Esophagus mucosa (tissue), 1 donor: ENCODE measurements at regions not wholly inside any gene's neighbourhood (a gene's known extent, or its start where the extent isn't known, plus 50 kb on each side); places are given as distances from the start of the nearest gene placed in this dataset.
"Not testable (repeated sequence)": the region's sequence is repeated elsewhere in the genome, so short reads cannot be mapped to it uniquely, and the experiment has no call there.

Source experiments
- ATAC-seq: fragments of 200-7000 bp; cut with Tn5 transposase; one replicate; pipeline ENCODE4 v1.9.1; 2020
- donor health status: DM: yes; HTN: yes; CAD: no.

- no peak for ATAC-seq
These were observed 62.8 kb upstream of the EIF5 start for GRCh38 chr14:103271189-103271588.

- ATAC-seq, result peak; percentile 73
These were observed 60.8 kb upstream of the EIF5 start for GRCh38 chr14:103273145-103273744.

- ATAC-seq, result peak; percentile 23
These were observed 60.1 kb upstream of the EIF5 start for GRCh38 chr14:103273745-103274615.

DNA sequence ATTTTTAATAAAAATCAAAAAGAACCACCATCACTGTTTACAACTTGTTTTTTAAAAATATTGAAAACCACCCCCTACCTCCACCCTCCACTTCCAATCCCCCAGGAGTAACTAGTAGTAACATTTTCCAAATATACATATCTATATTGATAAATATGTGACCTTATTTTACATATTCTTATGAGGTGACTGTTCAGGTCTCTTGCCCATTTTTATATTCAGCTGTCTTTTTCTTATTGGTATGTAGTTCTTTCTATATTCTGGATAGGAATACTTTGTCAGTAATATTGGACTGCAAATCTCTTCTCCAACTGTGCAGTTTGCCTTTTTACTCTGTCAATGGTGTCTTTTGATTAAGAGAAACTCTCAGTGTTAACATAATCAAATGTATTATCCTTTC lies 59.0 kb upstream of the EIF5 start:
- ATAC-seq, result no peak

DNA sequence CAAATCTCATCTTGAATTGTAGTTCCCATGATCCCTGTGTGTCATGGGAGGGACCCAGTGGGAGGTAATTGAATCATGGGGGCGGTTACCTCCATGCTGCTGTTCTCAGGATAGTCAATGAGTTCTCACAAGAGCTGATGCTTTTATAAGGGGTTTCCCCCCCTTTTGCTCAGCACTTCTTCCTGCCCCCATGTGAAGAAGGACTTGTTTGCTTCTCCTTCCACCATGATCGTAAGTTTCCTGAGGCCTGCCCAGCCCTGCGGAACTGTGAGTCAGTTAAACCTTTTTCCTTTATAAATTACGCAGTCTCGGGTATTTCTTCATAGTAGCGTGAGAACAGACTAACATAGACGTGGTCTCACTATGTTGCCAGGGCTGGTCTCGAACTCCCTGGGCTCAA lies 56.1 kb upstream of the EIF5 start:
- no peak for ATAC-seq

DNA sequence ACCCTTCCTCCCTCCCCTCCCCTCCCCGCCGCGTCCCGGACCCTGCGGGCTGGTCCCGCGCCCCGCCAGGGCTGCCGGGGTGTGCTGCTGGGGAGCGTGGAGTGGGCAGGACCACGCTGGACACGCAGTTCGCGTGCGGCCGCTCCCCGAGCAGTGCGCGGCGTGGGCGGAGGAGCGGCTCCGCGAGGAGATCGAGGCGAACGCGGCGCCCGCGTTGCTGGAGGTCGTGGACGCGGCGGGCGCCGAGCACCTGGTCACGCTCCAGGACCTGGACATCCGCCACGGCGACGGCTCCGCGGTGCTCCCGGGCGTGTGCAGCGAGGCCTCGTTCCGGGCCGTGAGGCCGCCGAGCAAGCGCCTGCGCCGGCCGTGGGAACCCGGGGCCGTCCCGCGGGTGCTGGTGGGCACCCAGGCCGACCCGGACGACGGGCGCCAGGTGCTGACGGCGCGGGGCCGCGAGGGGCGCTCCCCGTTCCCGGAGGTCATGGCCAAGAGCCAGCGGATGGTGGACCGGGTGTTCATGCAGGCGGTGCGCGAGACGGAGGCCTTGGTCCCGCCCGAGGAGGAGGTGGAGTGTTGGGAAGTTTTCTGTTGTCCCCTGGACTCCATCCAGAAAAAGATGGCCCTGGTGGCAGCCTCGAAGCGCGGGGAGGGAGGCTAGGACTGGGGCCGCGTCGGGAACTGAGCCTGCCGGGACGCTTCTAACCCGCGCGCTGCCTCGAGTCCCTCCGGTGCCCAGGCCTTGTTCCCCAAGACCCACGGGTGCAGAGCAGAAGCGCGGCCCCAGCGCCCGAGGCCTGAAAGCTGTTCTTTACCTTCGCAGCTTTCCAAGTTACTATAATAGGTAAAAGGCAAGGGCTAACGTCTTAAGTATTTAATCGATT lies 54.7 kb upstream of the EIF5 start:
- ATAC-seq, result peak; percentile 56

DNA sequence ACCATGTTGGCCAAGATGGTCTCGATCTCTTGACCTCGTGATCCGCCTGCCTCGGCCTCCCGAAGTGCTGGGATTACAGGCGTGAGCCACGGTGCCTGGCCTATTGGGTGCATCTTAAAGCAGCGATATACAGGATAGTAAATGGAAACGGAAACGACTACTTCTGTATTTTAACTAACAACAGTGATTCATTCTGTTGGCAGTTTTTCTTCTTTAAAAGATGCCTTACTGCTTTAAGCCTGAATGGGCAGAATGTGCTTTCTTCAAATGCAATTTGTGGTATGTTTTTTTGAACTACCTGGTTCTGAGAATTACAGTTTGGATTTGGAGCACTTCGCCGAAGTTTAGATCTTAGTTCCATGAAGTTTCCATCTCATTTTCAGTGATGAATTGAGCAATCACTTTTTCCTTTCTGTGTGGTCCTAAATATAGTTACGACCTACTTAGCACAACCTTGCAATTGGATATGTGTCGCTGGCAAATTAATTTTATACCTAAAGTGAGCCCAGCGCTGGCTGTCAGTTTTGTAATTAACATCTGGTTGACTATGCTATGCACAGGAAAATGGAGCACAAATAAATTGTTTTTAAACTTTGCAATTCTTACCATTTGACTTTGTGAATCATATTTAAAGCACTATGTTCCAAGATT lies 53.6 kb upstream of the EIF5 start:
- no peak for ATAC-seq

- ATAC-seq, result peak; percentile 28
These were observed 52.4 kb upstream of the EIF5 start for GRCh38 chr14:103281496-103282231.

GRCh38 chr14:103282309-103282708 lies 51.7 kb upstream of the EIF5 start:
- ATAC-seq, result not testable (repeated sequence)

GRCh38 chr14:103282932-103283331 lies 51.1 kb upstream of the EIF5 start:
- no peak for ATAC-seq

- no peak for ATAC-seq
These were observed 50.1 kb upstream of the EIF5 start for GRCh38 chr14:103283916-103284315.
